GM21717 (cell line): ENCODE measurements at regions not wholly inside any gene's neighbourhood (a gene's known extent, or its start where the extent isn't known, plus 50 kb on each side); places are given as distances from the start of the nearest gene placed in this dataset.
"Not testable (repeated sequence)": the region's sequence is repeated elsewhere in the genome, so short reads cannot be mapped to it uniquely, and the experiment has no call there.

Source experiments
- ATAC-seq: cut with Tn5 transposase; IDR thresholded peaks from one replicate; pipeline ENCODE4 v1.9.1; 2021; ENCODE audit warnings: mild to moderate bottlenecking, moderate library complexity; ENCODE audit not compliant: unreplicated experiment

DNA sequence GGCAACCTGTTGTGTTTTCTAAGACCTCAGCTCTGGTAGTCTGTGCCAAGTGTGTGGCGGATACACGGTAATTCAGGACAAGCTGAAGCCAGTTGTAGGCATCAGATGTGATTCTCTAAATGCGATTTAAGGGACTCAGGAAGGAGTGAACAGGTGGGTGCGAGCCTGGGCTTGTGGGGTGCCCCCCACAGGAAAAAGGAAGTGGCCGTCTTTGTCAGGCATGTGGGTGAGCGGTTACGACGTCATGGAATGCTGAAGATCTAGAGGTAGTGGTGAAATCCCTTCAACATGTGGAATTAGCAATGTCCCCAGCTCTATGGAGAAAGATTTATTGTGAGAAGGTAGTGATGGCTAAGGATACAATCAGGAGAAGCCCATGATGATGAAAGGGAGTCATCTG lies 95.1 kb upstream of the EXOC2 start:
- no peak for ATAC-seq

DNA sequence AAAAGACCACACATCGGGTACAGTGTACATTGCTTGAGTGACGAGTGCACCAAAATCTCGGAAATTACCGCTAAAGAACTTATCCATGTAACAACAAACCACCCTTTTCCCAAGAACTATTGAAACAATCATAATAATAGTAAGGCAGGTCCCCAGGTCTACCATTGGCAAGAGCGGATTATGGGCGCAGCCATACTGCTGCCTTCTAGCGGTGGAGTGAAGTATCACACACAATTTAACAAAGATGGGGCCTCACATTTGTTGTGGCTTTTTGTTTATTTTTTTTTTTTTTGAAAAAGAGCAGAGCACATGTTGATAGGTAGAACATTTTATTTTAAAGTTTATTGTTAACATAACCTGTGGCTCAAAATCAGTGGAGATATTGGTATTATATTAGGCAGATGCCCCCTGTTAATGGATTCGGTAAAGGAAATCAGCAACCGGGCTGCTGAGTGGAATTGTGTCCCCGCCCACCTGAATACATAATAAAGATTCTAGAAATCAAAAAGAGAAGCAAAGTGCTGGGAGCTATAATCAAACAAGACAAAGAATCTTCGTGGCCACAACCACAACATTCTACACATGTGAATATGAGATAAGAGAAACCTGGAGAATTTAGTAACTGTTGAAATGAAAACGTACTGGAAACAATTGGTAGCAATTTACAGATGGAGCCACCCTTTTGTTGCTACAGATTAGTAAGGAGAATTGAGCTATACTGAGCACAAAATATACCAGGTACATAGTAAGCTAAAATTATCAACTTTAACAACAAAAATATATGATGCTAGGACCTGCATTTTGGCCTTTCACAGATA lies 94.2 kb upstream of the EXOC2 start:
- no peak for ATAC-seq

DNA sequence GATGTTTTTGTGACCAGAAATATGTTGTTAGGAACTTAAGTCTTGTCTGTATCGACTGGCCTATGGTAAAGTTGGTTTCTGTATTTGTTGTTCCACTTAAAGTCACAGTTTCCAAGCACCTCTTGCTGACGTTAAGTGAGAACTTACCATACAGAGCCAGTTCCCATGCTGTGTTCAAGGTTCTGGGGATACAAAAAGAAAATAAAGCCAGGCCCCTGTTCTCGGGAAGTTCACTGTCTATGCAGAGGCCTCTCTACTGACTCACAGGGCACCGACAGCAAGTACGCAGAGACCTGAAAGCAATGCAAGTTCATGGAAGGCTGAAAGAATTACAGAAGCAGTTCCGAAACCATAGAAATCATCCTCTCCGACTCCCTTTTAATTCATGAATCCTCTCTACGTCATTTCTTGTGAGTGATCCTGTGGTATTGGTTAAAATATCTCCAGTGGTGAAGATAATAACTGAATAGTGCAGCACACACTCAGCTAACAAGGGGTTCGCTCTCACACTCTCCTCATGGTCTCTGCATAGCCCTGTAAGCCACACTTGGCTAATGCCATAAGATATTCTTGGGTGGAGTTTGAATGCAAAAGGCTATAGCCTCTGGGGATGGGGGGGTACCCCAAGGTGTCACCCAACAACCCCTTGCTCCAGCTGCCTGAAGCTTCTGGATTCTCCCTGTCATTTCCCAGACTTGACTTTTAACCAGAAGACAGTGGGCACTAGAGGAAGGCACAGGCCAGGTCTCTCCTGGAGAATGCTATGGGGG lies 91.2 kb upstream of the EXOC2 start:
- no peak for ATAC-seq

DNA sequence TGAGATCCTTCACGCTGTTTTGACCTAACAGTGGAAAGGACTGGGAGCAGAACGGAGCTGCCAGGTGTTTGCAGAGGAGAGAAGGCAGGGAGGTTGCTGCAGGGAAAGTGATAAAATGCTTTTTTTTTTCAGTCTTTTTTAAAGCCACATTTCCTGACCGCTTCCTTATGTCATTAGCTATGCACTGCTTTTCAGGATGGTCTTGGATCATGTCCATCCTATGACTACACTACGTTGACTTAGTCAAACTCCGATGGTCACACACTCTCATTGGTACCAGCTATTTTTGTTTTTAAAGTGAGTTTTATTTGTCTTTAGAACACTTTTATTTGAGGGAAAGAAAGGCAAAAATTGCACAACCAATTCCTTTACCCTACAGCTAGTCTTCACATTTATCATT lies 89.2 kb upstream of the EXOC2 start:
- no peak for ATAC-seq

DNA sequence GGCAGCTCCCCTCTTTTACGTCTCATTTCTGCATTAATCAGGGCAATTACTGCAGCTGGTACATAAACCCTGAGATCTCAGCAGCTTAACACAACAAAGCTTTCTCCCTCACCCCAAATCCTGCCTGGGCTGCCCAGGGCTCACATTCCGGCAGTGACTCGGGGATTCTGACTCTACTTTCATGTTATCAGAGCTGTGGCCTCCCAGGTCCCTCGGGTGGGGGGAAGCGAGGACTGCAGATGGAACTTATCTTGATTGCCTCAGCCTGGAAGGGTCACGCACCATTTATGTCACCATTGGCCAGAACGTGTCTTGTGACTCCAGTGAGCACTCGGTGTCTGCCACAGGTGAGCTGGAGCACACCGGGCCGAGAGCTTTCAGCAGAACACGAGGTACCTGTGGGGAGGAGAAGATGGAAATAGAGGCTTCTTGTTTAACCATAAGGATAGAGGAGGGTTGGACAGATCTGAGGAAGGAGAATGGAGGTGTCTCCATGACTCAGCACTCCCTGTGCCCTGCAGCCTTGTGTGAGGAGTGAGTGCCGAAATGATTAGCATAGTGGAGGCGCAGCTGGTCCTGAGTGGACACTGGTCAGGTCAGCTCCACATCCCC lies 88.5 kb upstream of the EXOC2 start:
- ATAC-seq, result no peak

DNA sequence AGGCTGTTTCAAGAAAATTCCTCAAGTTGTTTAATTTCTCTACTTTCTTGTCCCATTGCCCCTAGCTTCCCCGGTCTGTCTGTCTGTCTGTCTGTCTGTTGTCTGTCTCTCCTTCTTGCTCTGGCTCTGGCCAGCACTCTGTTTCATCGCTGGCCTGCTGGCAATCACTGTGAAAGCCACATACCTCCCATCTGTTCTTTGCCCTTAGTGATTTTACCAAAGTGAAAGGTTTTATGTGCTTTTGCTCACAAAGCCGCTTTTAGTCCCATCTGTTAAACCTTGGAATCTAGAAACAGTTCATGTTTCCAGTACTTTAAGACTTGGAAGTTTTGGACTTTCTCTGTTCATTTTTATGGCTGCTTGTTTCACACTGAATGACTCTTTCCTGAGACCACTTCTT lies 87.8 kb upstream of the EXOC2 start:
- no peak for ATAC-seq

DNA sequence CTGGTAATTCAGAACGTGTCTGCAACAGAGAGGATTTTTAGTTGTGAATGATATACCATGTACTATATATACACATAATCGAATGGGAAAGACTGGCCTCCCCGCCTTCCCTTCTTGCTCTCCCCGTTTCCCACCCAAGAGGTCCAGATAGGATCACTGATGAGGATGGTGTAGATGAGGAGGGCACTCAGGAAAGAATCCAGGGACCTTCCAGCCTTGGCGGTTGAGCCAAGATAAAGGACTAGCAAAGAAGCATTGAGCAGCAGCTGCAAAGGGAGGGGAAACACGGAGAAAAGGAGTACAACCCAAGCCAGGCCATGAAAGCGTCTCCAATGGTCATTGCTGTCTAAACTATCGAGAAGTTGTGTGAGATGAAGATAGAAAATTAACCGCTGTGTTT lies 84.0 kb upstream of the EXOC2 start:
- ATAC-seq, result no peak

DNA sequence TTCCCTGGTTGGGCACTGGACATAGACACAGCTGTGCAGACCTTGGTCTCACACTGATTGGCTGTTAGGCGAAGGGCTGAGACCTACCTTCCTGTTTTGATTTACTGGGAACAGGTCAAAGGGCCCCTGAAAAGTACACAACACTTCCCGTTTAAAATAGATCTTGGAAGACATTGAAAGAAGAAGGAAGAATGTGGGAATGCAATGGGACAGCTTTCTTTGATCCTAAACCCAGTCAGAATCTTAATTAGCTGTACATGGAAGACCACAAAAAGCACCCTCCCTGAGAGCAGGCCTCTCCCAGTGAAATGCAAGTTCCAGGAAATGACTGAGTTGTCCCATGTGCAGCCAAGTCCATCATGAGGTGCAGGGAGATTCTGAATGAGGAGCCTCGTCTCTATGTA lies 83.6 kb upstream of the EXOC2 start:
- ATAC-seq, result no peak

DNA sequence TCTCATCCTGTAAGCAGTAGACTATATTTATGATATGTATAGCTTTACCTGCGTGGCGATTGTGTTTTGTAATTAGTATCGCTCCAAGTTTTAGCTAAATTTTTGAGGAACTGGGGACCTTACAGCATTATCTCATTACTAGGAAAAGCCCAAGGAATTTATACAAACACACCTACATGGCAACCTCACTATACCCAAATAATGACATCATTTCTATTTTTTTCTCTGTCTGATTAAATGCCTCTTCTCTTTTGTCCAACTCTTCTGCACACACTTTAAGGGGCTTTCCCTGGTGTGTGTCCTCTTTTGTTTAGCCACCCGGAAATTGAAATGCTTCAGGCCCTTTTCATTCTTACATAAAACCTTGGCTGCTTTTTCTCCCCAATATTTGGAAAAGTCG lies 82.9 kb upstream of the EXOC2 start:
- no peak for ATAC-seq

DNA sequence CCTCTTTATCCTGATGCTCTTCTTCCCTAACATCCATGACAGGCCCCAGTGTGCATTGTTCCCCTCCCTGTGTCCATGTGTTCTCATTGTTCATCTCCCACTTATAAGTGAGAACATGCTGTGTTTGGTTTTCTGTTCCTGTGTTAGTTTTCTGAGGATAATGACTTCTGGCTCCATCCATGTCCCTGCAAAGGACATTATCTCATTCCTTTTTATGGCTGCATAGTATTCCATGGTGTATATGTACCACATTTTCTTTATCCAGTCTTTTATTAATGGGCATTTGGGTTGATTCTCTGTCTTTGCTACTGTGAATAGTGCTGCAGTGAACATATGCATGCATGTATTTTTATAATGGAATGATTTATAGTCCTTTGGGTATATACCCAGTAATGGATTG lies 78.7 kb upstream of the EXOC2 start:
- not testable (repeated sequence) for ATAC-seq

DNA sequence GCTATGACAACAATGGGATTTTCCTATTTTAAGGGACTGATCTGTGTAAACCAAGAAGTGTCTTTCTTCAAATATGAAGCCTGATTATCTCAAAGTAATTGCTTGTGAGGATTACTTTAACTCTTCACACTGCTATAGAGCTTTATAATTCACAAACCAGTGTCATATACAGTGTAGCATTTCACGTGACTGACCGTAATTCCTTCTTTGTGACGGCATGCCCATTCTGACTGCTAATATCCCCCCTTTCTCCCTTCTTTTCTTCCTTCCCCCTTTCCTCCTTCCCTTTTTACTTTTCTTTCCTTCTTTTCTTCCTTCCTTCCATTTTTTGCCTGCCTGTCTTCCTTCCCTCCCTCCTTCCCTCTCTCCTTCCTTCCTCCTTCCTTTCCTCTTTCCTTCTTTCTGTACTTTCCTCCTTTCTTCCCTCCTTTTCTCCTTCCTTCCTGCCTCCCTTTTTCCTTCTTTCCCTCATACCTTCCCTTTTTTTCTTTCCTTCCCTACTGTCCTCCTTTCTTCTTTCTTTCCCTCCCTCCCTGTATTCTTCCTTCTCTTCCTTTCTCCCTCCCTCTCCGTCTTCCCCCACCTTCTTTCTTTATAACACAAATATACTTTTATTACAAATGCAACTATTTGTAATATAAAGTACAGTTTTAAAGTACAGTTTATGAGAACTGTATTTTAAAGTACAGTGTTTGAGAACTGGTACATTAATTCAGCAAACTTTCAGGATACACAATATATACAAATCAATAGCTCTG lies 75.0 kb upstream of the EXOC2 start:
- ATAC-seq, result no peak

DNA sequence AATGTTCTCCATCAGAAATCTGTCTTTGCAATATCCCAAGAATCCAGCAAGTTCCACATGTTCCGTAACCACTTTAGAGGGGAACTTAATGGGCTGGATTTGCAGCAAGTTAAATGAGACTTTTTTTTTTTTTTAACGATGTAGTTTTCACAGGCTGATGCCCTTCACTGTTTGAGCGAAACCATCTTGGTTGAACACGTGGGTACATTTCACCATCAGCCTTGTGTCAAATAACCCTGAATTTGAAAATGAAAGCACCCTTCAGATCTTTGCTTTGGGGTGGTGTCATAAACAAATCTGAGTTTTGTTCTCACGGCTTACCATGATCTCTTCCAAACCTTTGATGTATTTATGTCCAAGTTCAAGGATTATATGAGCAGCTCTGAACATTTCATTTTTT lies 73.7 kb upstream of the EXOC2 start:
- ATAC-seq, result no peak

DNA sequence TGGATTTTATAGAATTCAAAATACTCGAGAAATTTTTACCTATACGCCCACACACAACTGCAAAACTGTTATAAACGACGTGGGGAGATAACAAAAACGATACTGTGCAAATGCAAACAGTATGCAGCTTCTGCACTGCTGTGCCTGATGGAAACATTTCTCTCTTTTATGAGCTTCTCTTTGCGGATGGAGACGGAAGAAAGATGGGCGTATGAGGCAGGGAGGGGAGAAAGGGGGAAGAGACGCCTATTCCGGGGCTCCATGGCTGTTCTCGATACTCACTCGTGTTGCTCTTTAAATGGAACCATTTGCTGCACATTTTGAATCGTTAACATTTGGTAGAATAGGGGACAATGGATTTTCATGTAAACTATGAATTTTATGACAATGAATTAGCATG lies 69.1 kb upstream of the EXOC2 start:
- no peak for ATAC-seq

DNA sequence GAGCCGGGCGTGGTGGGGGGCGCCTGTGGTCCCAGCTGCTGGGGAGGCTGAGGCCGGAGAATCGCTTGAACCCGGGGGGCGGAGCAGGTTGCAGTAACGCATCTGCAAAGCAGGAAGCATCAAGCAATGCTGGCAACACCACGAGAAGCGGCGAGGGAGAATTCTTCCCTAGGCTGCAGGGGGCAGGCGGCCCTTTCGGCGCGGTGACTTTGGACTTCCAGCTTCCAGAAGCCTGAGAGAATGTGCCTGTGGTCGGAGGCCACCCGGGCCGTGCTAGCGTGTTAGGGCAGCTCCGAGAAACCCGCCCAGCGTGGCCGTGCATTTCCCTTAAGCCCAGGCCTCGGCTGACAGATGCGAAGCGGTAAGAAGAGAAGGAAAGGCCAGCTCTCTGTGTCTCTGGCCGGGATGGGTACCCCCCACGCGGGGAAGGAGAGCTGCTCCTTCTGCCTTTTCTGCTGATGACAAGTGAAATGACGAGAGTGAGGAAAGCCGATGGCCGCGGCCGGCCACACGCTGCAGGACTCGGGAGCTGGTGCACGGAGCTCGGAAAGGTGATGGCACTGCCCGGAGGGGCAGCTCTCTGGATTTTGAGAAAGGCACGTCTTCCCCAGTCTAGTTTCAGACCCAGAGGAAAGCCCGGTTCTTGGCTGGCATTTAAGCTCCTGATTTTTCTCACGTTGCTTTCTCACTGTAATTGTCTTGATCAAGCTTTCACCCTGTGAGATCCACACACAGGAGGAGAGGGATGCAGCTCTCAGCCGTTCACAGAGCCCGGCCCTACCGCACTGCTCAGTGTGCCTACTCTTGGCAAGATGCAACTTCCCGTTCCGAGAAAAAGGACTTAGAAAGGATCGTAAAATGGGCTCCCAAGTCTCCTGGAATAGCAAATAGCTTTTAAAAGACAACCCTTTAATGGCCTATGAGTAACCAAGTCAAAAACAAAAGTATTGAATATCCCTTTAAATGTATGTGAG lies 68.3 kb upstream of the EXOC2 start:
- ATAC-seq, result no peak

DNA sequence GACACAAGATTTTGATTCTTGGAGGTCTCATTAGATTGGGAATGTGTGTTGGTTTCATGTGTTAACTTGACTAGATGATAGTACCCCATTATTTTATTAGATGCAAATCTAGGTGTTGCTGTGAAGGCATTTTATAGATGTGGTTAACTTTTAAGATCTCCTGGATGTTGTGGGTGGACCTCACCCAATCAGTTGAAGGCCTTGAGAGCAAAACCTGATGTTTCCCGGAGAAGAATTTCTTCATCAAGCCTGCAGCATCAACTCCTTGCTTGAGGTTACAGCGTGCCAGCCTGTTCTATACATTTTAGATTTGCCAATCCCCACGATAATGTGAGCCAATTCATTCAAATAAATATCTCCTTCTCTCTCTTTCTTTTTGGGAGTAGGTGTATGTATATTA lies 66.8 kb upstream of the EXOC2 start:
- ATAC-seq, result no peak

DNA sequence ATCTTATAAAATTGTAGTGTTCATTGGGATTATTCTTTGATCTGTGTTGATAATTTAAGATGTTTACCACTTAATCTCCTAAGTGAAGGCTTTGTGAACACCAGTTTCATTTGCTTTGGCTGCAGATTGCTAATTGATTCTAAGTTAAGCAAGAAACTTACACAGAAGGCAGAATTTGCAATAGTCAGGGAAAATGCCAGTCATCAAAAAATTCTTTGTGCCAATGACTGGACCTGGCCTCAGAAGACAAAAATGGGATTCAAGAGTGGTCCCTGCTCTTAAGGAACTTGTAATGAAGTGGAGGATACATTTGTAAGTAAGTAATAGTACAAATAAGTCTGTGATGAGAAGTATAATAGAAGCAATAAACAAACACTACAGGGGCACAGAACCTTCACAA lies 63.3 kb upstream of the EXOC2 start:
- no peak for ATAC-seq

DNA sequence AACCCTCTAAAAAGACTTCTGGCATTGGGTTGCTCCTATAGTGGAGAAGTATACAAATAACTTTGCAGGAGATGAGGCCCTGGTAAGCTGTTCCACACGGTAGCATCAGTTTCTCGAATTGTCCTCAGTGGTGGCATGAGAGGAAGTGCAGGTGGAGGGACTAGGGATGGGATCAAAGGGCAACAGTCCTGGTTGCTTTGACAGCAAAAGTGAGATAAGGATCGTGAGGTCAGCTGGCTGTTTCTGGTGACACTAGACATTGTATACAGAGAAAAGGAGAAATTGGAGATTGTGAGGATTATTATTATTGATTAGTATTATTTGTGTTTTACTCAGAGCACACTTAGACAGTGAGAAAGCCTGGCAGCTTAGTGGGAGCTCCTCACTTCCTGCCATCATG lies 61.3 kb upstream of the EXOC2 start:
- no peak for ATAC-seq

DNA sequence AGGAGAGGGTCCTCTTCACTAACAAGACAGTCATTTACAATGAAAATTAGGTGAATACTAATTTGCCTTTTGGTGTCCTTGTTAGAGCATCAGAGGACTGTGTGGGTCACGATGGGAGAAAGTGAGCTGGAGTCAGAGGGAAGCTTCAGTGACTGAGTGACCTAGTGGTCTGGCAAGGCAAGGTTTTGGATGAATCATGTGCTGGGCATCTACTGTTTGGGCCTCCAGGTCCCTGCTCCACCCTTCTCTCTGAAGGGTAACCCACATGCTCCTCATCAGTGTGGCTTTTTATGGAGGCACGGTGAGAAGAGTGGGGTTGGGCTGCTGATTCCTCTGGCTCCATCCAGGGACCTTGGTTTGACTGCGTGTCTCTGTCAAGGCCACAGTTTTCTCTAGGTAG lies 60.5 kb upstream of the EXOC2 start:
- no peak for ATAC-seq

DNA sequence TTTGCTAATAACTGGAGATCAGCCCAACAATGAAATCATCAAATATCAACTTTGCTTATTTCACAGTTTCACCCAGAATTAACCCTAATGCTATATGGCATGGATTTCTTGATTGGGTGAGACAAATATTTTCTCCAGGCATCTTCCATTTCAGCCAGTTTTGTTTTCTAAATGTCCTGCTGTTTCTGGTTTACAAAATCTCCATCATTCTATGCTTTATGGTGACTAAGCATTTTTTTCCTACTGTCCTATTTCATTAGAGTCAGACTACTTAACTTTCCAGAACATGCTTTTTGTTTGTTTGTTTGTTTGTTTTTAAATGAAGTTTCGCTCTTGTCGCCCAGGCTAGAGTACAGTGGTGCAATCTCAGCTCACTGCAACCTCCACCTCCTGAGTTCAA lies 59.5 kb upstream of the EXOC2 start:
- no peak for ATAC-seq

DNA sequence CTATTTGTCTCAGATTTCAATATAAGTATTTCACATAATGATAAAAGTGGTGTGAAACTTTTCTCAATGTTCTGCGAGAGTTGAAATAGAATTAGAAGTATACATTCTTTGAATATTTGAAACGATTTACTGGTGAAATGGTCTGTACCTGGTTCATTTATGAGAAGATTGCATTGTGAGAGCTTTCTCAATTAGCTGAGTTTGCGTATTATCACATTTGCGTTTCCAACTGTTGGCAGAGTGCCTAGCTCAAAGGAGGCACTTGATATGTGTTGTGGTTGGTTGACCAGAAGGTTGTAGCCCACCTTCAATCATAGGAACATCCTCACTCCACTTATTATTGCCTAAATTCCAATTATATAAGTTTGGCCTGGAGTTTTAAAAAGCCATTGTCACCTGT lies 58.8 kb upstream of the EXOC2 start:
- ATAC-seq, result no peak
